PC-9 (cell line): ENCODE measurements at regions not wholly inside any gene's neighbourhood (a gene's known extent, or its start where the extent isn't known, plus 50 kb on each side); places are given as distances from the start of the nearest gene placed in this dataset.

ENCODE experiments used
- BruUV-seq: library from RNA; stranded (reverse); fragments of 400-500 nt; replicated peaks from 2 replicates; lab custom pipeline; 2021; lab: Mats Ljungman, UMichigan
- CTCF ChIA-PET: fragments of 300-600 bp; sonication (Branson Sonifier 250); formaldehyde crosslinking; loops from one replicate; lab custom pipeline; 2022; ENCODE audit warnings: antibody characterized with exemption; lab: Charles Lee
- POLR2A ChIA-PET: fragments of 300-600 bp; sonication (Branson Sonifier 250); formaldehyde crosslinking; loops from one replicate; lab custom pipeline; 2022; ENCODE audit warnings: antibody characterized with exemption; ENCODE audit not compliant: unreplicated experiment; lab: Charles Lee
- DNase-seq, 2 experiments: peaks; one replicate each; pipeline versions ENCODE4 v3.0.0 to v3.0.0-alpha.2; 2015 to 2022; ENCODE audit warnings: mixed read lengths in 1 of 2
- H2AFZ ChIP-seq: fragments of 200-600 bp; sonication (generic); 2 replicates; pipeline ENCODE4 v1.8.1; 2017; ENCODE audit warnings: antibody characterized with exemption
- H3F3A ChIP-seq: fragments of 200-600 bp; sonication (generic); 2 replicates; pipeline ENCODE4 v1.8.1; 2017; ENCODE audit warnings: antibody characterized with exemption, mild to moderate bottlenecking, low read depth; ENCODE audit not compliant: insufficient read depth
- H3K27ac ChIP-seq: fragments of 200-600 bp; sonication (generic); 2 replicates; pipeline ENCODE4 v1.6.1; 2016; ENCODE audit warnings: mixed run types
- H3K27me3 ChIP-seq: fragments of 200-600 bp; sonication (generic); 2 replicates; pipeline ENCODE4 v1.6.1; 2016; ENCODE audit warnings: low read depth, mixed run types; ENCODE audit not compliant: insufficient read depth
- H3K36me3 ChIP-seq: fragments of 200-600 bp; sonication (generic); 2 replicates; pipeline ENCODE4 v1.6.1; 2016; ENCODE audit warnings: low read depth, mixed run types
- H3K4me1 ChIP-seq: fragments of 200-600 bp; sonication (generic); replicated peaks from 2 replicates; pipeline ENCODE4 v1.6.1; 2016; ENCODE audit warnings: mixed run types; ENCODE audit not compliant: insufficient read depth
- H3K4me2 ChIP-seq: fragments of 200-600 bp; sonication (generic); 2 replicates; pipeline ENCODE4 v1.6.1; 2017; ENCODE audit warnings: mixed run types
- H3K4me3 ChIP-seq: fragments of 200-600 bp; sonication (generic); 2 replicates; pipeline ENCODE4 v1.6.1; 2016; ENCODE audit warnings: mixed run types
- H3K79me2 ChIP-seq: fragments of 200-600 bp; sonication (generic); 2 replicates; pipeline ENCODE4 v1.6.1; 2017; ENCODE audit warnings: low read depth, mixed run types
- H3K9me2 ChIP-seq: fragments of 200-600 bp; sonication (generic); 2 replicates; pipeline ENCODE4 v1.8.1; 2017; ENCODE audit warnings: mild to moderate bottlenecking; ENCODE audit not compliant: insufficient read depth
- H3K9me3 ChIP-seq: fragments of 200-600 bp; sonication (generic); 2 replicates; pipeline ENCODE4 v1.8.1; 2016; ENCODE audit warnings: low read depth; ENCODE audit not compliant: insufficient read depth
- H4K20me1 ChIP-seq: fragments of 200-600 bp; sonication (generic); 2 replicates; pipeline ENCODE4 v1.8.1; 2017; ENCODE audit not compliant: insufficient read depth
- EZH2 ChIP-seq: fragments of 200-600 bp; sonication (generic); IDR thresholded peaks from 2 replicates; pipeline ENCODE4 v1.8.0; 2017; ENCODE audit warnings: antibody characterized with exemption, low read depth
- intact Hi-C: fragments of 100-400 bp; cut with micrococcal nuclease; formaldehyde crosslinking; loops from one replicate; pipeline ENCODE4 v1.10.0; 2022; ENCODE audit not compliant: unreplicated experiment
- TF ChIP-seq, protein P1 (sequence below): fragments of 200-600 bp; sonication (generic); conservative IDR thresholded peaks from 2 replicates; pipeline ENCODE4 v1.6.1; 2017; ENCODE audit warnings: mixed run types, antibody characterized with exemption, mild to moderate bottlenecking, moderate library complexity

DNA sequence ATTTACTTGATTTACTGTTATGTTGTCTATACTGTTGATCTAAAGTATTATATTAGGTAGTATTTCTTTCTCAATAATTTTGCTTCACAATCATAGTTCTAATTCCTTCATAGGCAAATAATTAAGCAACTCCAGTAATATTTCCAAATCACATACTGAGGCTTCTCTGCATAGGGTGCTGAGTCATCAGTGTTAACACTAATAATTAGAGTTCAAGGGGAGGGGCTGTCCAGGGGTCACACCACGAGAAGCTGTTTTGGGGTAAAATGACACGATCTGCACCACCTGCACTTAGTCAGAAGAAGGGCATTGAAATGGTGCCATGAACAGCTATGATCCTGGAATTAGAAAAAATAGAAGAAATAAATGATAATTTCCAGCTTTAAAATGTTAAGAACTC, 1230.9 kb upstream of the SLC10A2 start:
- Histone ChIP-seq H3K27me3 (no peaks in the 10 kb centered on the region), H3F3A (no peaks in the 10 kb centered on the region), H3K79me2 (no peaks in the 10 kb centered on the region), H3K4me2 (no peak overlapping the region), H3K36me3 (no peaks in the 10 kb centered on the region), H4K20me1 (no peaks in the 10 kb centered on the region), H2AFZ (no peak overlapping the region), H3K4me3 (no peak overlapping the region), H3K9me3 (no peaks in the 10 kb centered on the region), H3K27ac (no peak overlapping the region), H3K4me1 (peaks cover 17% of the 10 kb centered on the region; the same call in 1 of the 2 replicates), H3K9me2 (no peaks in the 10 kb centered on the region)
- intact Hi-C loops = no loop called here
- DNase-seq = no peak
- POLR2A ChIA-PET = no interaction called here
- TF ChIP-seq EZH2 = no peak
- TF ChIP-seq, protein P1, sequence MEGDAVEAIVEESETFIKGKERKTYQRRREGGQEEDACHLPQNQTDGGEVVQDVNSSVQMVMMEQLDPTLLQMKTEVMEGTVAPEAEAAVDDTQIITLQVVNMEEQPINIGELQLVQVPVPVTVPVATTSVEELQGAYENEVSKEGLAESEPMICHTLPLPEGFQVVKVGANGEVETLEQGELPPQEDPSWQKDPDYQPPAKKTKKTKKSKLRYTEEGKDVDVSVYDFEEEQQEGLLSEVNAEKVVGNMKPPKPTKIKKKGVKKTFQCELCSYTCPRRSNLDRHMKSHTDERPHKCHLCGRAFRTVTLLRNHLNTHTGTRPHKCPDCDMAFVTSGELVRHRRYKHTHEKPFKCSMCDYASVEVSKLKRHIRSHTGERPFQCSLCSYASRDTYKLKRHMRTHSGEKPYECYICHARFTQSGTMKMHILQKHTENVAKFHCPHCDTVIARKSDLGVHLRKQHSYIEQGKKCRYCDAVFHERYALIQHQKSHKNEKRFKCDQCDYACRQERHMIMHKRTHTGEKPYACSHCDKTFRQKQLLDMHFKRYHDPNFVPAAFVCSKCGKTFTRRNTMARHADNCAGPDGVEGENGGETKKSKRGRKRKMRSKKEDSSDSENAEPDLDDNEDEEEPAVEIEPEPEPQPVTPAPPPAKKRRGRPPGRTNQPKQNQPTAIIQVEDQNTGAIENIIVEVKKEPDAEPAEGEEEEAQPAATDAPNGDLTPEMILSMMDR = no peak
- CTCF ChIA-PET = no interaction called here
- BruUV-seq = no TSS peak

DNA sequence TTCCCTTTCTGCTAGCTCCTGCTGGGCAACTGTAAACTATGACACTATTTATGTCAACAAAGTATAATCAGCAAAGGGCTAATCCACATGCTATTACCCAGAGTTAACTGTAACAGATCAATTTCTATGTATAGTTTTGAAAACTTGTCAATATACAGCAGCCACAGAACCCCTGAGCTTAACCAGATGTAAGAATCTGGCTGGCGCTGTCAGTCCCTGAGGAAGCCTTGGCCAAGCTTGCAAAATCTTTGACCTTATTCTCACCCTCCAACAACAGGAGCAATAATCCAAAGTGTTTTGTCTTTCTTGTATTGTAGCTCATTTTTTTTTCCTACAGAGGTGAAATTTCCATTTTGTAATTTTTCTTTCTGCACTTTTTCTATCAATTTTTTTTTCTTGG, 1230.1 kb upstream of the SLC10A2 start:
- no TSS peak for BruUV-seq
- Histone ChIP-seq H3K9me2 (no peaks in the 10 kb centered on the region), H3K27me3 (no peaks in the 10 kb centered on the region), H3K4me3 (no peak overlapping the region), H3K4me1 (peaks cover 12% of the 10 kb centered on the region; the same call in 1 of the 2 replicates), H3K36me3 (no peaks in the 10 kb centered on the region), H3F3A (no peaks in the 10 kb centered on the region), H3K27ac (no peak overlapping the region), H3K79me2 (no peaks in the 10 kb centered on the region), H3K4me2 (no peak overlapping the region), H3K9me3 (no peaks in the 10 kb centered on the region), H2AFZ (no peak overlapping the region), H4K20me1 (no peaks in the 10 kb centered on the region)
- no peak for DNase-seq
- TF ChIP-seq, protein P1 = no peak
- TF ChIP-seq EZH2 = no peak
- intact Hi-C loops = no loop called here
- POLR2A ChIA-PET = interaction anchor here (0.6 kb wide), 1 partner anchor 721 kb away, joined by 3 read pairs; no protein-coding TSS in a partner anchor
- CTCF ChIA-PET = interaction anchor here (0.7 kb wide), 1 partner anchor 562 kb away, joined by 3 read pairs; no protein-coding TSS in a partner anchor

DNA sequence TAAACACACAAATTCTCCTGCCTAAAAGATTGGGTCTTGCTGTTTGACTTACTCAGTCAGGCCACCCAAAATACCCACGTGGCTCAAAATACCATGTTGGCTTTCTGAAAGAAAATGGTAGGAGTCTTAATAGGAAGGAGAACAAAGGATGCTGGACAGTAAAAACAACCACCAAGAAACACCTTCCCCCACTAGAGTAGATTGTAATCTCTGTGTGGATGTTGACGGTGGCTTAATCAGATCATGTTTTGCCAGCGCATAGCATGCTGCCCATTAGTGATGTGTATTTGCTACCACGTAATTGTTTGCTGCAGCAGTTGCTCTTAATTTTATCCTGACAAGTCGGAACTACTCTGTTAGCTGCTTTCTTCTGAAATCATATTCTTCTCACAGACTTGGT, 1229.3 kb upstream of the SLC10A2 start:
- Histone ChIP-seq H3K9me2 (no peaks in the 10 kb centered on the region), H3K4me1 (peaks cover 12% of the 10 kb centered on the region; the same call in 1 of the 2 replicates), H3K4me3 (no peak overlapping the region), H3F3A (no peaks in the 10 kb centered on the region), H3K4me2 (no peak overlapping the region), H3K79me2 (no peaks in the 10 kb centered on the region), H2AFZ (no peak overlapping the region), H3K27ac (no peak overlapping the region), H3K9me3 (no peaks in the 10 kb centered on the region), H3K36me3 (no peaks in the 10 kb centered on the region), H4K20me1 (no peaks in the 10 kb centered on the region), H3K27me3 (no peaks in the 10 kb centered on the region)
- TF ChIP-seq, protein P1 = no peak
- no peak for TF ChIP-seq EZH2
- POLR2A ChIA-PET = no interaction called here
- no TSS peak for BruUV-seq
- no peak for DNase-seq
- CTCF ChIA-PET = no interaction called here
- intact Hi-C loops = no loop called here
